ENCODE measurements at regions not wholly inside any gene's neighbourhood (a gene's known extent, or its start where the extent isn't known, plus 50 kb on each side); places are given as distances from the start of the nearest gene placed in this dataset.

GRCh38 chr16:86306011-86306644, 204.2 kb upstream of the FOXF1 start:
- TF ChIP-seq CTCF (IDR thresholded peaks at IDR 0.05) (no peak), POLR2A (IDR thresholded peaks at IDR 0.05) (no peak)
